Thyroid gland (tissue), 4 donors: ENCODE measurements at regions not wholly inside any gene's neighbourhood (a gene's known extent, or its start where the extent isn't known, plus 50 kb on each side); places are given as distances from the start of the nearest gene placed in this dataset.

Source experiments
- DNase-seq, 2 donors: peaks; one replicate each; pipeline ENCODE4 v3.0.0-alpha.2; 2019
- H3K27ac ChIP-seq, 3 donors: fragments of 200-600 bp; sonication (generic); 1 replicate in 2 of 3; 2 replicates in 1 of 3; pipeline ENCODE4 v1.5.1; 2016 to 2019; ENCODE audit warnings: mild to moderate bottlenecking in 1 of 3, moderate library complexity in 1 of 3
- H3K27me3 ChIP-seq: fragments of 200-600 bp; sonication (generic); one replicate; pipeline ENCODE4 v1.5.1; 2019
- H3K36me3 ChIP-seq, 2 donors: fragments of 200-600 bp; sonication (generic); one replicate each; pipeline ENCODE4 v1.5.1; 2016 to 2019
- H3K4me1 ChIP-seq, 2 donors: fragments of 200-600 bp; sonication (generic); one replicate each; pipeline ENCODE4 v1.5.1; 2017 to 2019
- H3K4me3 ChIP-seq, 3 donors: fragments of 200-600 bp; sonication (generic); replicated peaks in 1 of 3; 1 replicate in 2 of 3; 2 replicates in 1 of 3; pipeline ENCODE4 v1.5.1; 2016; ENCODE audit warnings: mild to moderate bottlenecking in 1 of 3
- H3K9me3 ChIP-seq: fragments of 200-600 bp; sonication (generic); one replicate; pipeline ENCODE4 v1.5.1; 2017
- CTCF ChIP-seq, 6 experiments: fragments of 200-600 bp in 3 of 6; fragments of 450-650 bp in 3 of 6; sonication (generic) in 3 of 6; IDR thresholded peaks; one replicate each; pipeline ENCODE4 v1.5.1; 2016 to 2019; ENCODE audit warnings: antibody characterized with exemption in 6 of 6, mild to moderate bottlenecking in 2 of 6, inconsistent platforms in 1 of 6, moderate library complexity in 1 of 6
- POLR2A ChIP-seq, 2 donors: fragments of 450-650 bp; IDR thresholded peaks; one replicate each; pipeline ENCODE4 v1.6.1; 2017; ENCODE audit warnings: antibody characterized with exemption in 2 of 2, mild to moderate bottlenecking in 2 of 2, moderate library complexity in 1 of 2
- WGBS, 2 donors: methylation state at CpG; one replicate each; pipeline ENCODE4 v1.1.5; 2017; 5-methylcytosine and 5-hydroxymethylcytosine counted together
- intact Hi-C: fragments of 100-400 bp; cut with DNase I; formaldehyde crosslinking; loops from one replicate; pipeline ENCODE4 v1.15.1; 2023

- no peaks in the 10 kb centered on the region for H3K4me1 ChIP-seq
- H3K27me3 ChIP-seq = peaks cover 33% of the 10 kb centered on the region
- H3K36me3 ChIP-seq = no peaks in the 10 kb centered on the region
- H3K4me3 ChIP-seq = no peak overlapping the region
- DNase-seq = no peak
- H3K27ac ChIP-seq = no peak overlapping the region
- no peaks in the 10 kb centered on the region for H3K9me3 ChIP-seq
- WGBS, 2 donors = 75% methylated on average over 9 of the region's 9 CpGs
- intact Hi-C loops = no loop called here
- TF ChIP-seq POLR2A (IDR thresholded peaks at IDR 0.05) (no peak), CTCF (IDR thresholded peaks at IDR 0.05) (no peak)
Observed at GRCh38 chr6:27674882-27675281, 202.0 kb upstream of the ZNF184 start.

GRCh38 chr6:27672113-27672799 lies 199.4 kb upstream of the ZNF184 start:
- intact Hi-C loops = no loop called here
- H3K4me3 ChIP-seq = no peak overlapping the region
- H3K4me1 ChIP-seq = no peaks in the 10 kb centered on the region
- no peak overlapping the region for H3K27ac ChIP-seq
- H3K9me3 ChIP-seq = no peaks in the 10 kb centered on the region
- no peak for DNase-seq
- no peaks in the 10 kb centered on the region for H3K36me3 ChIP-seq
- WGBS, 2 donors = 6 to 7% methylated on average over 20 to 28 of the region's 28 CpGs
- no peak for TF ChIP-seq POLR2A (IDR thresholded peaks at IDR 0.05)
- no peak for TF ChIP-seq CTCF (IDR thresholded peaks at IDR 0.05)
- H3K27me3 ChIP-seq = peaks cover 41% of the 10 kb centered on the region

GRCh38 chr6:27669624-27670301 lies 196.9 kb upstream of the ZNF184 start:
- Histone ChIP-seq H3K4me3 (no peak overlapping the region), H3K27me3 (peaks cover 48% of the 10 kb centered on the region), H3K36me3 (no peaks in the 10 kb centered on the region), H3K9me3 (no peaks in the 10 kb centered on the region), H3K27ac (no peak overlapping the region), H3K4me1 (no peaks in the 10 kb centered on the region)
- WGBS, 2 donors = 15 to 22% methylated on average over 18 of the region's 18 CpGs
- no peak for DNase-seq
- intact Hi-C loops = no loop called here
- TF ChIP-seq POLR2A (IDR thresholded peaks at IDR 0.05) = no peak
- TF ChIP-seq CTCF (IDR thresholded peaks at IDR 0.05) = no peak

GRCh38 chr6:27669295-27669623 lies 196.4 kb upstream of the ZNF184 start:
- Histone ChIP-seq H3K4me3 (no peak overlapping the region), H3K36me3 (no peaks in the 10 kb centered on the region), H3K27ac (no peak overlapping the region), H3K9me3 (no peaks in the 10 kb centered on the region), H3K27me3 (peaks cover 48% of the 10 kb centered on the region), H3K4me1 (no peaks in the 10 kb centered on the region)
- TF ChIP-seq CTCF (IDR thresholded peaks at IDR 0.05) = no peak
- DNase-seq = no peak
- intact Hi-C loops = no loop called here
- 11 to 27% methylated on average over 11 of the region's 11 CpGs for WGBS, 2 donors

- intact Hi-C loops = no loop called here
- 7 to 8% methylated on average over 36 of the region's 36 CpGs for WGBS, 2 donors
- no peak for TF ChIP-seq POLR2A (IDR thresholded peaks at IDR 0.05)
- TF ChIP-seq CTCF (IDR thresholded peaks at IDR 0.05) = no peak
- no peak overlapping the region for H3K27ac ChIP-seq
- no peaks in the 10 kb centered on the region for H3K9me3 ChIP-seq
- no peak overlapping the region for H3K4me3 ChIP-seq
- peaks cover 48% of the 10 kb centered on the region for H3K27me3 ChIP-seq
- peak in 1 of 2 donors; percentile 12 for DNase-seq
- H3K4me1 ChIP-seq = no peaks in the 10 kb centered on the region
- H3K36me3 ChIP-seq = no peaks in the 10 kb centered on the region
Observed at GRCh38 chr6:27668442-27669294, 195.8 kb upstream of the ZNF184 start.
